Stimulated activated memory B cell treated with anti-CD40 and anti-IgM and Interleukin-4, amounts not matched to agents 10 μg/mL and 1 μg/mL and 100 μg/mL, for 72 hours (primary cell): ENCODE measurements at regions not wholly inside any gene's neighbourhood (a gene's known extent, or its start where the extent isn't known, plus 50 kb on each side); places are given as distances from the start of the nearest gene placed in this dataset.

Experiments used
- ATAC-seq: fragments of 150-1000 bp; cut with Tn5 transposase; 2 replicates; pipeline ENCODE4 v1.10.0; 2021
- H3K27ac Mint-ChIP-seq: one replicate; pipeline ENCODE4 v1.8.0; 2022; ENCODE audit warnings: mild to moderate bottlenecking, mixed read lengths
- H3K27me3 Mint-ChIP-seq: one replicate; pipeline ENCODE4 v1.8.0; 2022; ENCODE audit warnings: mixed read lengths
- H3K36me3 Mint-ChIP-seq: one replicate; pipeline ENCODE4 v1.8.0; 2022; ENCODE audit warnings: mixed read lengths
- H3K4me1 Mint-ChIP-seq: one replicate; pipeline ENCODE4 v1.8.0; 2022; ENCODE audit warnings: mixed read lengths
- H3K4me3 Mint-ChIP-seq: one replicate; pipeline ENCODE4 v1.8.0; 2022; ENCODE audit warnings: mild to moderate bottlenecking, moderate library complexity, mixed read lengths
- H3K9me3 Mint-ChIP-seq: one replicate; pipeline ENCODE4 v1.8.0; 2022; ENCODE audit warnings: mixed read lengths

DNA sequence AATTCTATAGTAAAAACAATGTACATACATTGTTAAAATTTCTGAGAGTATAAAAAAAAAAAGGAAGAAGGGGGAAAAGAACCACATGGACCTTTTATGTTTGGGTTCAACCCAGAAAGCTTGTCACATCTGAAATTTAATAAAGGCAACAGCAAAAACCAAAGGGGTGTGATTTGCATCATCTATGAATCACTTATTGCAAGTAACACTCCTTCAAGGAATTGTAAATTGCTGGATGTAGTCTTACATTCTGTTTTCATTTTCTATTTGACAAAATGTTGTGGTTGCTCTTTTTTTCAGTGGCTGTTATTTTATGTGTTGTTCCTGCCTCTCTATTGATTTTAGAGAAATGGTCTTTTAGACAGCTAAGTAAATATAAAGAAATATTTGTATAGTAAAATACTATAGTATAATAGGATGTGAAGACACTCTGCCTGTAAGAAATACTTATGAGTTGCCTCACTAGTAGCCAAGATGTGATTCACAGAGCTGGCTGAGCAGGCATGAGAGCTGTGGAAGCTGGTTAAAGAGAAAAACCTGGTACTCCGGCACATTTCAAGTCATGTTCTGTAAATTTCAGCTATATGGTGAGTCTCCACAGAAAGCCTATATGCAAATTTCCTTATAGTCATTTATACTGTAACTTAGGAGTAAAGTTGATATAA is 131.1 kb upstream of the CNTLN start:
- Mint-ChIP-seq H3K36me3 (no peaks in the 10 kb centered on the region), H3K27me3 (no peaks in the 10 kb centered on the region), H3K27ac (no peak overlapping the region), H3K9me3 (peaks cover 11% of the 10 kb centered on the region), H3K4me1 (no peaks in the 10 kb centered on the region), H3K4me3 (no peak overlapping the region)
- ATAC-seq: no peak

DNA sequence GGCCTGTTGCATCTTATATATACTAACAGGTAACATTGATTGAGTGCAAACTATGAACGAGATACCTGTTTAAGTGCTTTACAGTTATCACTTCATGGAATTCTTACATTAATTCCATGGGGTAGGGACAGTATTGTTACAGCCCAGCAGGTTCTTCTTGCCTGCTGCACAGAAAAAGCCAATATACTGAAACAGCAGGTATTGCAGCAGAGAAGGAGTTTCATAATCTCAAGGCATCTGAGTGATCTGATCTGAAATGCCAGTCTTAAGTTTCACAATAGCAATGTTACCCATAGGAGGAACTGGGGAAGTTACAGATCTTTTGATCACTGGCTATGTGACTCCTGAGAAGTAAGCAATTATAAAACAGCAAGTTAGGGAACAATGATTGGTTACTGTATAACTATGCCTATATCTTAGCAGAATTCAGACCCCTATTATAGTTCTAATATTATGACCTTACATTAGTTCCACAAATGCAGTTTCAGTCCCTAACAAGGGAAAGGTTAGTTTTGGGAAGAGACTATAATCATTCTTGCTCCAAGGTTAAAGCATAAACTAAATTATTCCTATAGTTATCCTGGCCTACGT is 126.5 kb upstream of the BNC2 start:
- Mint-ChIP-seq H3K4me1 (no peaks in the 10 kb centered on the region), H3K4me3 (no peak overlapping the region), H3K9me3 (peaks cover 24% of the 10 kb centered on the region), H3K27ac (no peak overlapping the region), H3K27me3 (no peaks in the 10 kb centered on the region), H3K36me3 (no peaks in the 10 kb centered on the region)
- no peak for ATAC-seq

DNA sequence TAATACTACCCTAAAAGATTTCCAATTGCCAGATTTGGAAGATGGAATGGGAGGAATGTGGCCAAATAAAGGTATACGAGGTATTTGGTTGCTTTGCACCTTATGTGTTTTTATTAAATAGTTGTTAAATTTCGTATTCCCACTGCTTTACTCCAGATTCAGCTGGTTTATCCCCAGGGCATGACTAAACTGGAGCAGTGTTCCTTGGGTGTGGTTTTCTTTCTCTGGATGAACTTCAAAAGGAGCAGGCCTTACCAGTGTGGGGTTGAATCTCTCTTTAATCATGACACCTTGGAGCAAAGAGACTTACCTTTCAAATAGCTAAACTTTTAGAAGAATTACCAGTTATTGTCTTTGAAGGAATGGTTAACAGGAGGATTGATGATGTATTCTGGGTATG is 121.7 kb upstream of the BNC2 start:
- Mint-ChIP-seq H3K27ac (no peak overlapping the region), H3K4me3 (no peak overlapping the region), H3K9me3 (peaks cover 17% of the 10 kb centered on the region), H3K27me3 (no peaks in the 10 kb centered on the region), H3K4me1 (no peaks in the 10 kb centered on the region), H3K36me3 (no peaks in the 10 kb centered on the region)
- ATAC-seq: no peak

DNA sequence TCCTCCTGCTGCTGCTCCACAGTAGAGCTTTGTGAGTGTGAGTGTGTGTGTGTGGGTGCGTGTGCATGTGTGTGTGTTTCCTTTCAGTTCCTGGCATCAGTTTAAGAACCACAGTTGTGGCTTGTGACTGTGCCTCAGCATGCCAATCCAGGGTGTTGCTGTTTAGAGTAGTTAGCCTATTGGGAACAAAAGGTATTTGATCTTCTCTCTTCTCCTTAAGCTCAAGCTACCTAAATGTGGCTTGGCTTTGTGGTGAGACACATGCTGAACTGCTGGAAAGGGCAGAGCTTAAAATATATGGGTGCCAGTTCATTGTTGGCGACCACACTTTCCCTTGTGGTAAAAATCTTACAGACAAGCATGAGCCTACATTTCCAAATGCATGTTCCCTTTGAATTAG is 116.6 kb upstream of the BNC2 start:
- Mint-ChIP-seq H3K36me3 (no peaks in the 10 kb centered on the region), H3K4me1 (no peaks in the 10 kb centered on the region), H3K9me3 (peaks cover 3% of the 10 kb centered on the region), H3K4me3 (no peak overlapping the region), H3K27ac (no peak overlapping the region), H3K27me3 (no peaks in the 10 kb centered on the region)
- no peak for ATAC-seq

DNA sequence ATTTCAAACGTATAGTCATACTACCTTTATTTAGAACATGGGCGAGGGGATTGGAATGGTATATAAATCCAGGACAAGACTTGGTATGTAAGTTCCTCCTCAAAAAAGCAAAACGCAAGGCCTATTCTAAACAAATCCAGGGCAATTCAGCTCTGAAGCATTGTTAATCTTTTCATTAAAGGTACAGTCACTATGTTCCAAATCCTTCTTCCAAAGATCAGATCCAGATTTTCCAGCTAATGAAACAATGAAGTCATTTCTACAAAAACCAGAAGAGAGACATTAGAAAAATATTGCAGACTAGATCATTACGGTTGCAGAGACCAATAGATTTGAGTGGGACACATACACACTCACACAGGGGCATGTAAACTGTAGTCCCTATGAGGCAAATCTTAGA is 116.1 kb upstream of the BNC2 start:
- ATAC-seq: no peak
- H3K36me3 Mint-ChIP-seq: no peaks in the 10 kb centered on the region

DNA sequence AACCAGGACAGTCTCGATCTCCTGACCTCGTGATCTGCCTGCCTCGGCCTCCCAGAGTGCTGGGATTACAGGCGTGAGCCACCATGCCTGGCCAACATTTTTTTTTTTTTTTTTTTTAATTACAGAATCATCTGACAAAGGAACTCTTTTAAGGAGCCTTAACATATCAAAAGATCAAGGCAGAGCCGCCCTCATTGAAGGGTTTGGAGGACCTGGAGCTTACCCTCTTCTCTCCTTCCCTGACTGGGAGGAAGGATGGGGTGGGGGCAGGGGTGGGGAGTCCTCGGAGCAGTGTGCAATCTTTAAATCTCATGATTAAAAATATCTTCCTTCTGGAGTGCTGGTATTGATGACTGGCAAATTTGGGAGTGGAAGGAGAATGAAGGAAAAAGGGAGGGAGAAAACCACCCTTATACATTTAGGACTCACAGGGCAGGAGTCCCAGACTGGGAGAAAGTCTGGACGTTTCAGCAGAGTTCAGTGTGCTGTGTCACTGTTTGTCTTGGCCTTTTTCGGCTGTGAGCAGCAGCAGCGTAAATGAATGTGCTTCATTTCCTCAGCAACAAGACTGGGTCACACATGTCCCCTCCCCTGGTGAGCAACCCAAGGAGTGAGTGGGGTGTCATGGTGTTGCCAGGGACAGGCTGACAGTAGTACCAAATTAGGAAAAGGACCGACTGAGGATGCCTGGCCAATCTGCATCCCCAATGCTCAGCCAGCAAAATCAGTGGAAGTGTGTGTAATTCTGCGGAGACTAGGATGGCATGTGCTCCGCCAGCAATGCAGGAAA is 115.3 kb upstream of the BNC2 start:
- Mint-ChIP-seq H3K27me3 (no peaks in the 10 kb centered on the region), H3K4me3 (no peak overlapping the region), H3K9me3 (no peaks in the 10 kb centered on the region), H3K36me3 (no peaks in the 10 kb centered on the region), H3K27ac (no peak overlapping the region), H3K4me1 (no peaks in the 10 kb centered on the region)
- ATAC-seq: no peak

More for the DNA sequence above, 116.1 kb upstream of the BNC2 start:
- Mint-ChIP-seq H3K4me1 (no peaks in the 10 kb centered on the region), H3K9me3 (peaks cover 3% of the 10 kb centered on the region), H3K27me3 (no peaks in the 10 kb centered on the region), H3K27ac (no peak overlapping the region), H3K4me3 (no peak overlapping the region)

DNA sequence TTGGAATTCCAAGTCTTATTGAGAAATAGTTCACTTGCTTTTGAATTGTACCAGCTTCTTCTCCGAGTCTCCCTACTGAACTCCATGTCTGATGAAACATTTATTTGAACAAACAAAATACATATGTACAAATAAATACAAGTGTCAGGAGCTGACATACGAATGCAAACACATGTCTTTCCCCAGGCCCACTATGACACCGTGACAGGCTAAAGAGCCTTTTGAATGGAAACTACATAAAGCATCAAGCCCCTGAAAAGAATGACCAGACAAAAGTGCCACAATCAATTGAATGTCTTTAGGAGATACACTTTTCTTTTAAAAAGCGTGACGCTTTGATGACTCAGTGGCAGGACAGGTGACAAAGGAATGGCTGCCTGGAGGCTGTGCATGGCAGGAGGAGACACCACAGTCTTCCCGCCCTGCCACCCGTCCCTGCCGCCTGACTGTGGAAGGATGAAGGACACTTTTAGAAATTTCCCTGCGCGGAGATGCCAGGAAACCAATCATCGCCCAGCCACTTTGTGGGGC is 112.4 kb upstream of the BNC2 start:
- Mint-ChIP-seq H3K27ac (no peak overlapping the region), H3K9me3 (peaks cover 2% of the 10 kb centered on the region), H3K27me3 (no peaks in the 10 kb centered on the region), H3K4me3 (no peak overlapping the region), H3K36me3 (no peaks in the 10 kb centered on the region), H3K4me1 (no peaks in the 10 kb centered on the region)
- no peak for ATAC-seq

DNA sequence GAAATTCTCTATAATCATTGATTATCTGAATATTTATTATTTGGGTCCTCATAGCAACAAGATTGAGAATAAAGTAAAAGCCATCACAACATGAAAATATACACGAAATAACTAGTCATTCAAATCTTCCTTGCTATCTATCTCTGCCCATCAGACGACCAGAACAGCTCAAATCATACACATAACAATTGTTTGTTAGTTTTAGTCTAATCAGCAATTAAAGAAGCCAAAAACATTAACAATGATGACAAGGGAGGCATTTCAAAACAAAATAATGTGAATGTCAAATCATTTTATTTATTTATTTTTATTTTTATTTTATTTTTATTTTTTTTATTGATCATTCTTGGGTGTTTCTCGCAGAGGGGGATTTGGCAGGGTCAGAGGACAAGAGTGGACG is 106.0 kb upstream of the BNC2 start:
- Mint-ChIP-seq H3K36me3 (no peaks in the 10 kb centered on the region), H3K27ac (no peak overlapping the region), H3K4me1 (no peaks in the 10 kb centered on the region), H3K27me3 (no peaks in the 10 kb centered on the region), H3K4me3 (no peak overlapping the region), H3K9me3 (peaks cover 7% of the 10 kb centered on the region)
- ATAC-seq: no peak

DNA sequence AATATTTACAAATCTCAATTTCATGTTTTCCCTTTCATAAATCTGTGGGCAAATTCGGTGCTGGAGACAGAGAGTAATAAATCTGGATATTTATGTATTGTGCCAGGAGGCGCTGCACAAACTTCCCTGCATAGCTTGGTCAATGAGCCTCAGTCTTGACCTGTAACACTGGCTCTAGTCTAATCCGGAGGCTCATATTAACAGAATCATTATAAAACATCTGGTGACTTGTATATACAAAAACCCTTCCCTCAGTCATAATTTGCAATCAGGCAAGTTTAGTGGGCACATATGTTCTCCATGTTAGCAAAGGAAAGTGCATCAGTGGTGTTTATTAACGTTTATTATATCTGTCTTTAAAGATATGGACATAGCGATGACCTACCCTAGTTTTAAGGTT is 104.0 kb upstream of the BNC2 start:
- H3K4me1 Mint-ChIP-seq: no peaks in the 10 kb centered on the region
- no peaks in the 10 kb centered on the region for H3K36me3 Mint-ChIP-seq
- peaks cover 7% of the 10 kb centered on the region for H3K9me3 Mint-ChIP-seq
- H3K4me3 Mint-ChIP-seq: no peak overlapping the region
- no peaks in the 10 kb centered on the region for H3K27me3 Mint-ChIP-seq
- no peak overlapping the region for H3K27ac Mint-ChIP-seq
- ATAC-seq: no peak

DNA sequence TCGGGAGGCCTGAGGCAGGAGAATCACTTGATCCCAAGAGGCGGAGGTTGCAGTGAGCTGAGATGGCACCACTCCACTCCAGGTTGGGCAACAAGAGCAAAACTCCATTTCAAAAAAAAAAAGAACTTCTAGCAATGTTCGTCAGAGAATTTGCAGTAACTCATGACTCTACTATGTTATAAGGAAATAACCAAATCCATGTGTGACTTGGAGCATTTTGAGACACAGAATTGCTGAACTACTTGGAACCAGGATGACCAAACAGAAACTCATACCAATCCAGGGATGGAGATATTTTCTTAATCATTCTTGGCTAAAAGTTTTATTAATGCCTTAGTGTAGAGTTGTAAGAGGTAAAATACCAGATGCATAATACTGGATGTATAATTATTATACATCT is 99.9 kb upstream of the BNC2 start:
- H3K4me1 Mint-ChIP-seq: no peaks in the 10 kb centered on the region
- ATAC-seq: no peak
- no peak overlapping the region for H3K27ac Mint-ChIP-seq
- no peaks in the 10 kb centered on the region for H3K36me3 Mint-ChIP-seq
- peaks cover 5% of the 10 kb centered on the region for H3K9me3 Mint-ChIP-seq
- H3K4me3 Mint-ChIP-seq: no peak overlapping the region
- H3K27me3 Mint-ChIP-seq: no peaks in the 10 kb centered on the region

DNA sequence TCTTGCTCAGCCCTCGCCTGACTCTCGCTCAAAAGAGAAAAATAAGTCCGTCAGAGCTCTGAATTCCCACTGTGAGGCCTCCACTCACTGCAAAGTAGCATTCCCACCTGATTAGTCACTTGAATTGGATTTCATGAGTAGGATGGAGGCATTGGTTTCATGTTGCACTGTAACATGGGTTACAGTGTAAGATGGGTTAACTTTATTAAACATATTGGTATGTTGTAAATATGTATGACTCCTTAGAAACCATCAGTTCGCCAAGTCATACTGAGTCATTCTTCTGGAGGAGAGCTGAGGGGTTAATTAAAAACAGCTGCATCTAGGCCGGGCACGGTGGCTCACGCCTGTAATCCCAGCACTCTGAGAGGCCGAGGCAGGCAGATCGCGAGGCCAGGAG is 93.8 kb upstream of the BNC2 start:
- no peaks in the 10 kb centered on the region for H3K36me3 Mint-ChIP-seq
- ATAC-seq: no peak
- H3K27me3 Mint-ChIP-seq: no peaks in the 10 kb centered on the region
- no peaks in the 10 kb centered on the region for H3K4me1 Mint-ChIP-seq
- no peak overlapping the region for H3K27ac Mint-ChIP-seq
- peaks cover 12% of the 10 kb centered on the region for H3K9me3 Mint-ChIP-seq
- H3K4me3 Mint-ChIP-seq: no peak overlapping the region

DNA sequence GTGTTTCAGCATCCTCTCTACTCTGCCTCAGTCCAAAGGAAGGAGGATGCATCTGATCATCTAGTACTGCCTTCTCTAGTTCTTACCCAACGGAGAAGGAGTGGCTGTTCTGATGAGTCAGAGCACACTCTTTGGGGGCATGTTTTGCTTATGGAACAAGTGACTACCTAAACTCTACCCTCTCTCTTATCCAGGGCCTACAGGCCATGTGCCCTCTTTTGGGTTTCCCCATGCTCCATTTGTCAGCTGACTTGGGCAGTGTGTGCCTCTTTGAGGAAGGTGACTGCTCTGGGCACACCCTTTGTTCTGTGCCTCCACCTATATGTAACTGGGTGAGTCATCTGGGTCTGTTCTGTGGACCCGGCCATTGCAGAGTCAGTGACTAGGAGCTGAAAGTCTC is 89.6 kb upstream of the BNC2 start:
- Mint-ChIP-seq H3K27ac (no peak overlapping the region), H3K4me1 (no peaks in the 10 kb centered on the region), H3K36me3 (no peaks in the 10 kb centered on the region), H3K9me3 (peaks cover 12% of the 10 kb centered on the region), H3K27me3 (no peaks in the 10 kb centered on the region), H3K4me3 (no peak overlapping the region)
- peak; percentile 31 for ATAC-seq

DNA sequence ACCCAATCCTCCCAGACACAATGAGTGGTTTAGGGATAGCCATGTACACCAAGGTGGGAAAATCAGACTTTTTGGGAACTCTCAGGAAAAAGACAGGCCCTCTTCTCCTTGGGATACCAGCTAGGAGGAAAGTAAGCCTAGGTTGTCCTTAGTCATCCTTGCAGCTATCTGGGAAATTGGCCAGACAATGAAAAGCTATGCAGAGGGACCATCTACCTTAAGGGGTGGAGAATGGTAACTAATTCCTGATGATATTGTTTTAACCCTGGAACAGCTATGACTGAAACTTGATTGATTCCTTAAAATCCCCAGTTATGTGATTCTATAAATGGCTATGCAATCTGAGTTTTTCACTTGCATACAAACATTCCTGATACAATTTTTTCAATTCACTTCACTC is 88.9 kb upstream of the BNC2 start:
- Mint-ChIP-seq H3K27ac (no peak overlapping the region), H3K27me3 (no peaks in the 10 kb centered on the region), H3K4me1 (no peaks in the 10 kb centered on the region), H3K9me3 (peaks cover 12% of the 10 kb centered on the region), H3K4me3 (no peak overlapping the region), H3K36me3 (no peaks in the 10 kb centered on the region)
- no peak for ATAC-seq

DNA sequence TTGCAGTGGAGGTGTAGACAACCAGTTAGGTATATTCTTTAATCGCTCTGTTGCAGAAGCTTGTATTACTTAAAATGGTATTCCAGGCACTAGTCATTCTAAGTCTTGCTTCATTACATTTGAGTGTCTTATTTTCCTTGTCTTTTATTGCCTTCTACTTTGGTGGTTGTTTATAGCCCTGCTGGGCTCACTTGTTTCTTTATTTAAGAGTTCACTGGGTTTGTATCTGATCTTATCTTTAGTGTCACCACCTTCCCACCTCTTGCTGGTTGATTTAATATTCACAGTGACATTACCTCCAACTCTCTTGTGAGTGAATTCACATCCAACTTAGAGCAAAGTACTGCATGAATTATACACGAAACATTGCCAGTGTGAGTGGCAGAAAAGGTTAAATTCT is 83.6 kb upstream of the BNC2 start:
- Mint-ChIP-seq H3K27me3 (no peaks in the 10 kb centered on the region), H3K27ac (no peak overlapping the region), H3K4me1 (no peaks in the 10 kb centered on the region), H3K9me3 (no peaks in the 10 kb centered on the region), H3K36me3 (no peaks in the 10 kb centered on the region), H3K4me3 (no peak overlapping the region)
- no peak for ATAC-seq

DNA sequence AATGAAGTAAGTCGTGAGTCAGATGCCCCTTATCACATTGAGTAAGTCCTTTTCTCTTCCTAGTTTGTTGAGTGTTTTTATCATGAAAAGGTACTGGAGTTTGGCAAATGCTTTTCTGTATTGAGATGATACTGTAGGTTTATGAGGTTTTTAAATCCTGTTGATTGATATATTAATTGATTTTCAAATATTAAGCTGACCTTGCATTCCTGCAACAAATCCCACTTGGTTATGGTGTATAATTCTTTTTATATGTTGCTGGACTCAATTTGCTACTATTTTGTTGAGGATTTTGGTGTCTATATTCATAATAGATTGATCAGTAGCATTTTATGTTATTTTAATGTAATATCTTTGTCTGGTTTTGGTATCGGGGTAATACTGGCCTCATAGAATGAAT is 81.0 kb upstream of the BNC2 start:
- no peaks in the 10 kb centered on the region for H3K27me3 Mint-ChIP-seq
- no peaks in the 10 kb centered on the region for H3K9me3 Mint-ChIP-seq

DNA sequence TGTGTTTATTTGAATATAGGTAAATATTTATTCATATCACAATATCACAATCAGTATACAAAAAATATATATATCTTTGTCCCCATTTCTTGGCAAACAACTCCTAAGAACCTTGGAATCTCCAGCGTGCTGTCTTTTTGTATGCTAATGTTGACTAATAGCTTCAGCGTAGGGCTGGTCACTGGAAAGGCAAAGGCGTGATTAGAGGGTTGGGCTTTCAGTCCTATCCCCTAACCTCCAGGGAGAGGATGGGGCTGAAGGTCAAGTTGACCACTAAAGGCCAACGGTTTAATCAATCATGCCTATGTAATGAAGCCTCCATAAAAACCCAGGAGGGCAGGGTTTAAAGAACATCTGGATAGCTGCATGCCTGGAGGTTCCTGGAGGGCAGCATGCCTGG is 79.6 kb upstream of the BNC2 start:
- Mint-ChIP-seq H3K27ac (no peak overlapping the region), H3K9me3 (no peaks in the 10 kb centered on the region), H3K36me3 (no peaks in the 10 kb centered on the region), H3K4me3 (no peak overlapping the region), H3K4me1 (no peaks in the 10 kb centered on the region), H3K27me3 (no peaks in the 10 kb centered on the region)
- ATAC-seq: no peak

More for the DNA sequence above, 81.0 kb upstream of the BNC2 start:
- Mint-ChIP-seq H3K4me1 (no peaks in the 10 kb centered on the region), H3K4me3 (no peak overlapping the region), H3K27ac (no peak overlapping the region), H3K36me3 (no peaks in the 10 kb centered on the region)
- no peak for ATAC-seq
